OCI-LY1 (cell line): ENCODE measurements at regions not wholly inside any gene's neighbourhood (a gene's known extent, or its start where the extent isn't known, plus 50 kb on each side); places are given as distances from the start of the nearest gene placed in this dataset.

Source experiments
- EZH2 ChIP-seq: fragments of 200-600 bp; sonication (generic), shearing (Covaris generic); IDR thresholded peaks from 2 replicates; pipeline ENCODE4 v1.8.0; 2017; ENCODE audit warnings: borderline replicate concordance, mixed run types, mild to moderate bottlenecking, antibody characterized with exemption, low read length, moderate library complexity, mixed read lengths
- TF ChIP-seq, protein P1 (sequence below): fragments of 200-600 bp; sonication (generic), shearing (Covaris generic); IDR thresholded peaks from 2 replicates; pipeline ENCODE4 v1.5.1; 2017; ENCODE audit warnings: mild to moderate bottlenecking, antibody characterized with exemption, low read length, moderate library complexity, mixed read lengths

DNA sequence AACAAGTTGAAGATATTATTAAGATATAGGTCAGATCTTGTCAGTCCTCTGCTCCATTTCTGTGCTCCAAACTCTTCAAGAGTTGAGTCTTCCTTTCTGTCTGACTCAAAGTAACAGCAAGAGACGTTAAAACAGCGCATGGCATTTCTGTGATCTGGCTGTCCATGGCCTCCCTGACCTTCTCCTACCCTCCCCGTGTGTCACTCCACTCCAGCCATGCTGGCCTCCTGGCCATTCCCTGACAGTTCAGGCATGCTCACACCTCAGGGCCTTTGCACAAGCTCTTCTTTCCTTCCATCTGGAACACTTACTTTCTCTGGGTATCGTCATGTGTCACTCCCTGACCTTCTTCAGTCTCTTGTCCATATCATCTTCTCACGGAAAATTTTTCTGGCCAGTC is 229.0 kb downstream of the CENPF start:
- TF ChIP-seq, protein P1, sequence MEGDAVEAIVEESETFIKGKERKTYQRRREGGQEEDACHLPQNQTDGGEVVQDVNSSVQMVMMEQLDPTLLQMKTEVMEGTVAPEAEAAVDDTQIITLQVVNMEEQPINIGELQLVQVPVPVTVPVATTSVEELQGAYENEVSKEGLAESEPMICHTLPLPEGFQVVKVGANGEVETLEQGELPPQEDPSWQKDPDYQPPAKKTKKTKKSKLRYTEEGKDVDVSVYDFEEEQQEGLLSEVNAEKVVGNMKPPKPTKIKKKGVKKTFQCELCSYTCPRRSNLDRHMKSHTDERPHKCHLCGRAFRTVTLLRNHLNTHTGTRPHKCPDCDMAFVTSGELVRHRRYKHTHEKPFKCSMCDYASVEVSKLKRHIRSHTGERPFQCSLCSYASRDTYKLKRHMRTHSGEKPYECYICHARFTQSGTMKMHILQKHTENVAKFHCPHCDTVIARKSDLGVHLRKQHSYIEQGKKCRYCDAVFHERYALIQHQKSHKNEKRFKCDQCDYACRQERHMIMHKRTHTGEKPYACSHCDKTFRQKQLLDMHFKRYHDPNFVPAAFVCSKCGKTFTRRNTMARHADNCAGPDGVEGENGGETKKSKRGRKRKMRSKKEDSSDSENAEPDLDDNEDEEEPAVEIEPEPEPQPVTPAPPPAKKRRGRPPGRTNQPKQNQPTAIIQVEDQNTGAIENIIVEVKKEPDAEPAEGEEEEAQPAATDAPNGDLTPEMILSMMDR, result no peak
- no peak for TF ChIP-seq EZH2
